Hepatocyte (in vitro differentiated cells): ENCODE measurements at regions not wholly inside any gene's neighbourhood (a gene's known extent, or its start where the extent isn't known, plus 50 kb on each side); places are given as distances from the start of the nearest gene placed in this dataset.

Source experiments
- EZH2 ChIP-seq: fragments of 200-600 bp; sonication (generic); IDR thresholded peaks from 2 replicates; pipeline ENCODE4 v1.6.1; 2016; ENCODE audit warnings: antibody characterized with exemption, mild to moderate bottlenecking, borderline replicate concordance
- EZH2phosphoT487 ChIP-seq: fragments of 200-600 bp; sonication (generic); IDR thresholded peaks from one replicate; pipeline ENCODE4 v1.6.1; 2018; ENCODE audit warnings: antibody characterized with exemption, mild to moderate bottlenecking, low read depth, moderate library complexity; ENCODE audit not compliant: unreplicated experiment, severe bottlenecking
- TF ChIP-seq, protein P1 (sequence below): fragments of 200-600 bp; sonication (generic); IDR thresholded peaks from 2 replicates; pipeline ENCODE4 v1.5.1; 2016; ENCODE audit warnings: antibody characterized with exemption, mild to moderate bottlenecking; ENCODE audit not compliant: poor library complexity

DNA sequence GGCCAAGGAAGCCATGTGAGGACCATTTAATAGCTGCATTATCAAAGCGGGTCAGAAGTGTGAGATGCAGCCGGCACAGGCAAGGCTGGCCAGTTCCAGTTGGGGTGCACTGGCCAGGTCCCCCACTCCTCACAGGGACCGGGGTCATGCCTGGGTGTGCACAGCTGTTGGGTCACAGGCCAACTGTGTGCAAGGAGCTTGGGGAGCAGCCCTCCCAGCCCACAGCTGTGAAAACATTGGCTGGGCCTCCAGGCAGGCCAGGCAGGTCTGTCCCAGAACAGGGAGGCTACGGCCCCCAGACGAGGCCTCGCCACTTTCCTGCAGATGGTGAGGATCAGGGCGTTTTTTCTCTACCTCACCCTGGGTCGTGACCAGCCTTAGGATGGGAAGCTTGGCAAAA is 521.0 kb downstream of the NTRK3 start:
- TF ChIP-seq, protein P1, sequence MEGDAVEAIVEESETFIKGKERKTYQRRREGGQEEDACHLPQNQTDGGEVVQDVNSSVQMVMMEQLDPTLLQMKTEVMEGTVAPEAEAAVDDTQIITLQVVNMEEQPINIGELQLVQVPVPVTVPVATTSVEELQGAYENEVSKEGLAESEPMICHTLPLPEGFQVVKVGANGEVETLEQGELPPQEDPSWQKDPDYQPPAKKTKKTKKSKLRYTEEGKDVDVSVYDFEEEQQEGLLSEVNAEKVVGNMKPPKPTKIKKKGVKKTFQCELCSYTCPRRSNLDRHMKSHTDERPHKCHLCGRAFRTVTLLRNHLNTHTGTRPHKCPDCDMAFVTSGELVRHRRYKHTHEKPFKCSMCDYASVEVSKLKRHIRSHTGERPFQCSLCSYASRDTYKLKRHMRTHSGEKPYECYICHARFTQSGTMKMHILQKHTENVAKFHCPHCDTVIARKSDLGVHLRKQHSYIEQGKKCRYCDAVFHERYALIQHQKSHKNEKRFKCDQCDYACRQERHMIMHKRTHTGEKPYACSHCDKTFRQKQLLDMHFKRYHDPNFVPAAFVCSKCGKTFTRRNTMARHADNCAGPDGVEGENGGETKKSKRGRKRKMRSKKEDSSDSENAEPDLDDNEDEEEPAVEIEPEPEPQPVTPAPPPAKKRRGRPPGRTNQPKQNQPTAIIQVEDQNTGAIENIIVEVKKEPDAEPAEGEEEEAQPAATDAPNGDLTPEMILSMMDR = no peak
- TF ChIP-seq EZH2 (no peak), EZH2phosphoT487 (no peak)
